Tibial nerve (tissue), 4 donors: ENCODE measurements at regions not wholly inside any gene's neighbourhood (a gene's known extent, or its start where the extent isn't known, plus 50 kb on each side); places are given as distances from the start of the nearest gene placed in this dataset.

Source experiments
- DNase-seq, 2 donors: peaks; one replicate each; pipeline ENCODE4 v3.0.0-alpha.2; 2019; ENCODE audit warnings: low spot score in 2 of 2
- H3K27ac ChIP-seq, 4 donors: fragments of 200-600 bp; sonication (generic) in 3 of 4; one replicate each; pipeline ENCODE4 v1.5.1; 2017 to 2019; ENCODE audit warnings: mild to moderate bottlenecking in 1 of 4
- H3K27me3 ChIP-seq, 2 donors: fragments of 200-600 bp; sonication (generic) in 1 of 2; one replicate each; pipeline versions ENCODE4 v1.5.1 to v1.6.0; 2017 to 2019
- H3K36me3 ChIP-seq, 3 donors: fragments of 200-600 bp; sonication (generic); one replicate each; pipeline ENCODE4 v1.5.1; 2018 to 2019
- H3K4me1 ChIP-seq, 4 donors: fragments of 200-600 bp; sonication (generic) in 3 of 4; one replicate each; pipeline ENCODE4 v1.5.1; 2017 to 2019
- H3K4me3 ChIP-seq, 4 donors: fragments of 200-600 bp; sonication (generic) in 3 of 4; one replicate each; pipeline ENCODE4 v1.5.1; 2017 to 2019; ENCODE audit warnings: mild to moderate bottlenecking in 1 of 4, moderate library complexity in 1 of 4
- H3K9me3 ChIP-seq, 4 donors: fragments of 200-600 bp; sonication (generic) in 3 of 4; one replicate each; pipeline ENCODE4 v1.5.1; 2017 to 2019
- EP300 ChIP-seq, 2 donors: sonication (generic); formaldehyde crosslinking; IDR thresholded peaks; one replicate each; pipeline ENCODE4 v1.6.1; 2017; ENCODE audit warnings: antibody characterized with exemption in 2 of 2, mild to moderate bottlenecking in 1 of 2
- POLR2A ChIP-seq, 2 donors: fragments of 450-650 bp; IDR thresholded peaks; one replicate each; pipeline ENCODE4 v1.6.1; 2017; ENCODE audit warnings: antibody characterized with exemption in 2 of 2, mild to moderate bottlenecking in 2 of 2, moderate library complexity in 2 of 2
- WGBS, 2 donors: methylation state at CpG; one replicate each; pipeline ENCODE4 v1.1.5; 2018; 5-methylcytosine and 5-hydroxymethylcytosine counted together
- TF ChIP-seq, protein P1 (sequence below), 5 experiments: fragments of 200-600 bp in 3 of 5; fragments of 450-650 bp in 2 of 5; sonication (generic) in 3 of 5; IDR thresholded peaks; one replicate each; pipeline ENCODE4 v1.5.1; 2016 to 2019; ENCODE audit warnings: antibody characterized with exemption in 5 of 5, mild to moderate bottlenecking in 3 of 5, moderate library complexity in 2 of 5

DNA sequence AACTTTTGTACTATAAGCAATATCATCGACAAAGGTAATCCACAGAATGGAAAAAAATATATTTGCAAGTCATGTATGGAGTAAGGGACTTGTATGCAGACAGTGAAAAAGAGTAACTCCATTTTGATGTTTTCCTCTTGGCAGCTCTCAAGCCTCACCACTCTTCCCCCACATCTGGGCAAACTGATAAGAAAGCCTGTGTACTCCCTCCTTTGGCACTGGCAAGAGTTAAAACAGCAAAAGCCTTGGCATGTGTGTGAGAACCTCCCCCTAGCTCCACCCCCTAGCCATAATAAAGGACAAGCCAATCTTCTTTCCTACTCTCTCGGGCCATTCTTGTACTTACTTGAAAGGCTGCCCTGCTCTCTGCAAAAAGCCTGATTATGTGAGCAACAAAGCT lies 335.2 kb downstream of the LRATD1 start:
- 43 to 54% methylated on average over 2 of the region's 2 CpGs for WGBS, 2 donors

DNA sequence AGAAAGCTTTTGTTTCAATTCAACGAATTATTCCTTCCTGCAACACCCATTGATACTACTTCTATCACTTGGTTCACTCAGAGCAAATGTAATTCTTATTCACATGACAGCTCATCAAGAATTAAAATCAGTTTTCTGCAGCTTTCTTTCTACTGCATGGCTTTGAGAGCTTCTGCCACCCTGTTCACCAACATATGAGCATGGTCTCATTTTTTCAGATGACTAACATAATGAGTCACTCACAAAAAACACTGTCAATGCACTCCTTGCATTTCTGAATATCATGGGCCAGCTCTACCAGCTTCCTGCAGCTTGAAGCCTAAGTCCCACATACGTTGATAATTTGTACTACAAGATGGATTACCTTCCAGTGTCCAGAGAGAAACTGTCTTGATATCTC lies 342.9 kb downstream of the LRATD1 start:
- no peaks in the 10 kb centered on the region for H3K9me3 ChIP-seq

More for the DNA sequence above, 335.2 kb downstream of the LRATD1 start:
- Histone ChIP-seq H3K4me1 (no peaks in the 10 kb centered on the region), H3K27ac (no peak overlapping the region), H3K4me3 (no peak overlapping the region), H3K9me3 (no peaks in the 10 kb centered on the region), H3K27me3 (no peaks in the 10 kb centered on the region), H3K36me3 (no peaks in the 10 kb centered on the region)
- TF ChIP-seq, protein P1, sequence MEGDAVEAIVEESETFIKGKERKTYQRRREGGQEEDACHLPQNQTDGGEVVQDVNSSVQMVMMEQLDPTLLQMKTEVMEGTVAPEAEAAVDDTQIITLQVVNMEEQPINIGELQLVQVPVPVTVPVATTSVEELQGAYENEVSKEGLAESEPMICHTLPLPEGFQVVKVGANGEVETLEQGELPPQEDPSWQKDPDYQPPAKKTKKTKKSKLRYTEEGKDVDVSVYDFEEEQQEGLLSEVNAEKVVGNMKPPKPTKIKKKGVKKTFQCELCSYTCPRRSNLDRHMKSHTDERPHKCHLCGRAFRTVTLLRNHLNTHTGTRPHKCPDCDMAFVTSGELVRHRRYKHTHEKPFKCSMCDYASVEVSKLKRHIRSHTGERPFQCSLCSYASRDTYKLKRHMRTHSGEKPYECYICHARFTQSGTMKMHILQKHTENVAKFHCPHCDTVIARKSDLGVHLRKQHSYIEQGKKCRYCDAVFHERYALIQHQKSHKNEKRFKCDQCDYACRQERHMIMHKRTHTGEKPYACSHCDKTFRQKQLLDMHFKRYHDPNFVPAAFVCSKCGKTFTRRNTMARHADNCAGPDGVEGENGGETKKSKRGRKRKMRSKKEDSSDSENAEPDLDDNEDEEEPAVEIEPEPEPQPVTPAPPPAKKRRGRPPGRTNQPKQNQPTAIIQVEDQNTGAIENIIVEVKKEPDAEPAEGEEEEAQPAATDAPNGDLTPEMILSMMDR (IDR thresholded peaks at IDR 0.05): no peak
- TF ChIP-seq POLR2A (IDR thresholded peaks at IDR 0.05): no peak
- no peak for TF ChIP-seq EP300 (IDR thresholded peaks at IDR 0.05)
- no peak for DNase-seq

DNA sequence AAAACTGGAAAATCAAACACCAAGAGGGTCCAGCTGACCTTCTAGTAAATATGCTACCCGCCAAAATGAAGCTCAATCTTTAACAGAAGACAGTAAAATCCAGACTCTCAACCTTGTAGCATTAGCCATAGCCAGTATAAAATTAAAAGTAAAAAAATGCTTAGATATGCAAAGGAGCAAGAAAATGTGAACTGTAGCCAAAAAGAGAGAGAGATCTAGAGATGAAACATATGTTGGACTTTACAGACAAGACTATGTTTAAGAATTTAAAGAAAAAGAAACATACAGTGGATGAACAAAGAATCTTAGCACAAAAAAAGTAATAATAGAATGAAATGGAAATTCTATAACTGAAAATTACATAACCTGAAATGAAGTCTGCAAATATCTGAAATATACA lies 344.5 kb downstream of the LRATD1 start:
- DNase-seq: no peak
- 80 to 84% methylated on average over 1 of the region's 1 CpG for WGBS, 2 donors
- Histone ChIP-seq H3K4me1 (no peaks in the 10 kb centered on the region), H3K36me3 (no peaks in the 10 kb centered on the region), H3K9me3 (no peaks in the 10 kb centered on the region), H3K27me3 (no peaks in the 10 kb centered on the region), H3K4me3 (no peak overlapping the region), H3K27ac (no peak overlapping the region)
- TF ChIP-seq POLR2A (IDR thresholded peaks at IDR 0.05) (no peak), EP300 (IDR thresholded peaks at IDR 0.05) (no peak)
- TF ChIP-seq, protein P1 (IDR thresholded peaks at IDR 0.05): no peak

More for the DNA sequence above, 342.9 kb downstream of the LRATD1 start:
- Histone ChIP-seq H3K4me3 (no peak overlapping the region), H3K27me3 (no peaks in the 10 kb centered on the region), H3K27ac (no peak overlapping the region), H3K36me3 (no peaks in the 10 kb centered on the region), H3K4me1 (no peaks in the 10 kb centered on the region)
- no peak for DNase-seq
- TF ChIP-seq, protein P1 (IDR thresholded peaks at IDR 0.05): no peak
- WGBS, 2 donors: 76 to 81% methylated on average over 2 of the region's 2 CpGs

DNA sequence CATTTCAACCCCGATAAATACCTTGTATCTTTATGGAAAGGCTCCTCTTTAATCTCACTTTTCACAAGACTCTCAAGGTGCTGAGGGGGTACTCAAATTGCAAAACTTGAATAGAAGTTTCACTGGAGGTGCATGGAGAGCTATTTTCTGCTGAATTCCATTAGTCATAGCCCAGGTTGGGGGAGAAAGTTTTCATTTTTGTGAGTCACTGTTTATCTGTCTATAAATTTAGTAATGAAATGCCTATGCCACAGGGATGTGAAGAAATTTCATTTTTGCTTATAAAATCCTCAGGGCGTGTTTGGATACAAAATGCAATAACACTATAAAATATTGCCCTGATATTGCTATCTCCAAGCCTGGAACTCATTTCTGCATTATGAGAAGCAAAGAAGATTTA lies 346.3 kb downstream of the LRATD1 start:
- Histone ChIP-seq H3K27ac (no peak overlapping the region), H3K9me3 (no peaks in the 10 kb centered on the region), H3K4me3 (no peak overlapping the region), H3K36me3 (no peaks in the 10 kb centered on the region), H3K4me1 (no peaks in the 10 kb centered on the region), H3K27me3 (no peaks in the 10 kb centered on the region)
- no peak for TF ChIP-seq POLR2A (IDR thresholded peaks at IDR 0.05)
- TF ChIP-seq, protein P1 (IDR thresholded peaks at IDR 0.05): no peak
- DNase-seq: no peak
- 87 to 94% methylated on average over 2 of the region's 2 CpGs for WGBS, 2 donors

DNA sequence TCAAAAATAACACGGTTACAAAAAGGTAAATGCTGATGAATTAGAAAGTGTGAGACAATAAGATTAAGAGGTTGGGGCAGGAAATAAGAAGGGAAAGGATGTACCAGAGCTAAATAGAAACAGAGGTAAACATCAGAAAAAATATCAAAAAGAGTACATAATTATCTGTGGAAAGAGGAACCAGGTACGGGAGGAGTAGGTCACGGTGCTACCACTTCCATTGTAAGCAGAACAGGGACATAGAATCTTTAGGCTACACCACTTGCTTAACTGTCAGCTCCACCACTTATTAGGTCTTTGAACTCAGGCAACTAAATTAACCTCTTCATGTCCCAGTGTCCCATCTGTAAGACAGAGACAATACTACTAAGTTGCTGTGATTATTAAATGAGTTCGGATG lies 350.3 kb downstream of the LRATD1 start:
- Histone ChIP-seq H3K27ac (no peak overlapping the region), H3K4me1 (no peaks in the 10 kb centered on the region), H3K9me3 (no peaks in the 10 kb centered on the region), H3K4me3 (no peak overlapping the region), H3K27me3 (no peaks in the 10 kb centered on the region), H3K36me3 (no peaks in the 10 kb centered on the region)
- no peak for DNase-seq
- TF ChIP-seq EP300 (IDR thresholded peaks at IDR 0.05) (no peak), POLR2A (IDR thresholded peaks at IDR 0.05) (no peak)
- TF ChIP-seq, protein P1 (IDR thresholded peaks at IDR 0.05): no peak
- WGBS, 2 donors: 71 to 81% methylated on average over 4 of the region's 4 CpGs
